ENCODE measurements at regions not wholly inside any gene's neighbourhood (a gene's known extent, or its start where the extent isn't known, plus 50 kb on each side); places are given as distances from the start of the nearest gene placed in this dataset.

DNA sequence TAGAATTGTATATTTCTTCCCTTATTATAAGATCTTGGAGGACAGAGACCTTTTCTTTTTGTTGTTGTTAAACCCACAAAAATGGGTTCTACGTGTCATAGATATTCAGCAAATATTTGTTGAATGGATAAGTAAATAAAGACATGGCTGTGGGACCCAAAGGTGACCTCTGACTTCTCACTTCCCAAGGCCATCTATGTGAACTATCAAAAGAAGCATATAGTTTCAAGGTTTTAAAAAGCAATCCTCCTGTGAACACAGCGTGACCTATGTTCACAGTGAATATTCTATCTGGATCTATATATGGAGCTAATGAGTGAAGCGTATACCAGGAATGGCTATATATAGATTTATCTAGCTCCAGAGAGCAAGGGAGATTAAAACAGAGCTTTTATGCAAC, 312.8 kb upstream of the C11orf87 start:
- DNase-seq = no peak

DNA sequence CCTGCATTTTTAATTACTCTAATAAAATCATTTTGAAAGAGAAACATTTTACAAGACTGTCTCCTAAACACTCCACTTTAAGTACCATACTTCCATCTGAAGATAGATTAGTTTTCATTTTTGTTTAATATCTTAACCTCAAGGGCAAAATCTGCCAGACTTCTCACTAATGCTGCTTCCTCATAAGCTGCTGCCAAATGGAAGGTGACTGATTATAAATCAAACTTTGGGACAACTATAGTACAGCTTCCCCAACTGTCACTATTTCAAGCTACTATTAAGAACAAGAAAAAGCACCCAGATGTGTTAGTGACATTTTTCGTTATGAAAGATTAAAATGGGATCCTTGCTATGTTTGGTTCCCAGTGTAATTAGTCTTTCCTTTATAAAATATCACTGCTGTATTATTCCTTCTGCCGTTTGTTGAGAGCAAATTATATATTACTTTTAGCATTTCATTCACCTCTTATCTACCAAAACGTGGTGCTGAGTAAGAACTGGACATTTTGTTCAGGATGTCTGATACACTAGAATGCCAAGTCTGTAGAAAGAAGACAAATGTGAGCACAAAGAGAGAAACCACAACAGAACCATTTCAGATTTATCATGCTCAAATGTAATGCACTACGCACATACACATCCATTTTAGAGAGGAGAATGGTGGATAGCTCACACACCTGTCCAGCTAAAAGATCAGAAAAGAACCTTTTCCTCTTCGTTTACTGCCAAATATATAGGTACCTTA, 312.2 kb upstream of the C11orf87 start:
- no peak for DNase-seq

GRCh38 chr11:109112261-109112660, 309.7 kb upstream of the C11orf87 start:
- DNase-seq = no peak

- no peak for DNase-seq
Measured at GRCh38 chr11:109112821-109113280, 309.1 kb upstream of the C11orf87 start.

- DNase-seq = no peak
Measured at GRCh38 chr11:109120341-109120740, 301.6 kb upstream of the C11orf87 start.

DNA sequence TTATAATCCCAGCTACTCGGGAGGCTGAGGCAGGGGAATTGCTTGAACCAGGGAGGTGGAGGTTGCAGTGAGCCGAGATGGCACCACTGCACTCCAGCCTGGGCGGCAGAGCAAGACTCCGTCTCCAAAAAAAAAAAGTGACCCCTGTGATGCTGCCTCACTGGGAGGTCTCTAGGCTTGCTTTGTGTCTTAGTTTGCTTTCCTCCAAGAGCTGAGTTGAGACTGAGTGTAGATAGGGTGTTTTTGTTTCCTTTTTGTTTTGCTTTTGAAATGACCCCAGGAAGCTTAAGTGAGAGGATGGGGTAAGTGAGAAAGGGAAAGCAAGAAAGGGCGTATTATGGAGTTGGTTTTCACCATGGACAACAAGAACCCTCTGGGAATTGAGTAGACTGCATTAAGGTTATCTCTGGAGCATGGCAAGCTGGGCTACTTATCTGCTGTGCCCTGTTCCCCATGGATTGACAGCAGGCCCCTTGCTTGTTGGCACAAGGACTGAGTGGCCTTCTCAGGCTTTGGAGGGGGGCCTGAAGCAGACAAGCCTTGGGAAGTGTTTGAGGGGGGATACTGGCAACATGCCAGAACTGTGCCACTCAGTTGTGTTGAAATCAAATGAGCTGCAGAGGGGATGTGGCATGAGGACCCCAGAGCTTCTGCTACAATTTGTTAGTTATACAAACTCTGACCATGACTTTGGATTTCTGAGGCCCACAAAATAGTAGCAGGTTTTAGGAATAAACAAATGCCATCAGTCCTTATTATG, 300.6 kb upstream of the C11orf87 start:
- no peak for DNase-seq

GRCh38 chr11:109123816-109124787, 297.9 kb upstream of the C11orf87 start:
- no peak for DNase-seq

- no peak for DNase-seq
Measured at GRCh38 chr11:109130910-109131309, 291.1 kb upstream of the C11orf87 start.

- DNase-seq = no peak
Measured at GRCh38 chr11:109132539-109132938, 289.5 kb upstream of the C11orf87 start.

- DNase-seq = no peak
Measured at GRCh38 chr11:109133159-109133558, 288.8 kb upstream of the C11orf87 start.

DNA sequence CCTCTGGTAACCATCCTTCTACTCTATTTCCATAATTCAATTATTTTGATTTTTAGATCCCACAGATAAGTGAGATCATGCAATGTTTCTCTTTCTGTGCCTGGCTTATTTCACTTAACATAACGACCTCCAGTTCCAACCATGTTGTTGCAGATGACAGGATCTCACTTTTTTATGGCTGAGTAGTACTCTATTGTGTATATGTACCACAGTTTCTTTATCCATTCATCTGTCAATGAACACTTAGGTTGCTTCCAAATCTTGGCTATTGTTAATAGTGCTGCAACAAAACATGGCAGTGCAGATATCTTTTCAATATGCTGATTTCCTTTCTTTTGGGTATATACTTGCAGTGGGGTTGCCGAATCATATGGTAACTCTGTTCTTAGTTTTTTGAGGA, 286.4 kb upstream of the C11orf87 start:
- no peak for DNase-seq

DNA sequence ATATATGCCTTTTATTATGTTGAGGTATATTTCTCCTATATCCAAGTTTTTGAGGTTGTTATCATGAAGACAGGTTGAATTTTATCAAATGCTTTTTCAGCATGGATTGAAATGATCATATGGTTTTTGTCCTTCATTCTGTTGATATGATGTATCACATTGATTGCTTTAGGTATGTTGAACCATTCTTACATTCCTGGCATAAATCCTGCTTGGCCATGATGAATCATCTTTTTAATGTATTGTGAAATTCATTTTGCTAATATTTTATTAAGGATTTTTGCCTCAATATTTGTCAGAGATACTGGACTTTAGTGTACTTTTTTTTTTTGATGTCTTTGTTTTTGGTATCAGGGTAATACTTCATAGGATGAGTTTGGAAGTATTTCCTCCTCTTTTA, 283.8 kb upstream of the C11orf87 start:
- DNase-seq = no peak

DNA sequence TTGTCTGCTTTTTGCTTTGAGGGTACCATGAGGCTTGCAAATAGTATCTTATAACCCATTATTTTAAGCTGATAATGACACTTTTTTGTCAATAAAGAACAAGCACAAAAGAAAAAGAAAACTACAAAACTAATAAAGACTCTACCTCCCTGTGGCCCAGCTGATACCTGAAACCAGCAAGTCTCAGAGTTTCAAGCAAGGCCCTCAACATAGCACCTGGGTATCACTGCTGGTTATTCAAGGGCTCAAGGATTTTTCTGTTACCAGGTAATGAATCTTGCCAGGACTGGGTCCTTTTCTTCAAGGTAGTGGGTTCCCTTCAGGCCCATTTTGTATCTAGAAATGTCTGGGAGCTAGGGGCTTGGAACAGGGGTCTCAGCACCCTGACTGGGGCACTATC, 281.6 kb upstream of the C11orf87 start:
- DNase-seq = no peak

DNA sequence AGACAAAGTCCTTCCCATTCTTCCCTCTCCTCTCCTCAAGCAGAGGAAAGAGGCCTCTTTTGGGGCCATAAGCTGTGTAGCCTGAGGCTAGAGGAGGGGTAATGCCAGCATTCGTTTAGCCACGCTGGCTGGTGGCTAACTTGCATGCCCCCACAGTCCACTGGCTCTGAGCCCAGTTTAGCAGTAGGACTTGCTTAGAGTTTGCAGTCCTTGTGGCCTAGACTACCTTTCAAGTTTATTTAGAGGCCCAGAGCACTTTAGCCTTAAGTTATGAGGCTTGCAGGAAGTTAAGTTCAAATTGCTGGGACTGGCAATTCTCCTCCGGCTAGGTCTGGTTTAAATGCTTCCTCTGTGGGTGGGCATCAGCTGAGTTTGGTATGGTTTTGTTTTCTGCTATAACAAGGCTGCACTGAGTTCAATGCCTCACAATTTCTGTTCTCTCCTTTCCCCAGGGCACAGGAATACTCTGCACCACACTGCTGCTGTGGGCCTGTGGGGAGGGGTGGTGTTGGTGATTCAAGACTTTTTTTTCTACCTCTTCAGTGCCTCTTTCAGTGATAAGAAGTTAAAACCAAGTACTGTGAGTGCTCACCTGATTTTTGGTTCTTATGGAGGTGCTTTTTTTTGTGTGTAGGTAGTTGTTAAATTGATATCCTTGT, 281.0 kb upstream of the C11orf87 start:
- no peak for DNase-seq

DNA sequence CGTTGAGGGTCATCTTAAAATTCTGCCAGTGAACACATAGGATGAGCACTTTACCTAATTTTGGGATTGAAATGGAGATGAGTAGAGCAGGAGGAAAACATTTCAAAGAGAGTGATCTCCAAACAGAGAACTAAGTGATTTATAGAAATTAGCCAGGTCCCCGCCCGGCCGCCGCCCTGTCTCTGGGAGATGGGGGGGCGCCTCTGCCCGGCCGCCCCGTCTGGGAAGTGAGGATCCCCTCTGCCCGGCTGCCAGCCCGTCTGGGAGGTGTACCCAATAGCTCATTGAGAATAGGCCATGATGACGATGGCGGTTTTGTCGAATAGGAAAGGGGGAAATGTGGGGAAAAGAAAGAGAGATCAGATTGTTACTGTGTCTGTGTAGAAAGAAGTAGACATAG, 276.7 kb upstream of the C11orf87 start:
- DNase-seq = no peak

DNA sequence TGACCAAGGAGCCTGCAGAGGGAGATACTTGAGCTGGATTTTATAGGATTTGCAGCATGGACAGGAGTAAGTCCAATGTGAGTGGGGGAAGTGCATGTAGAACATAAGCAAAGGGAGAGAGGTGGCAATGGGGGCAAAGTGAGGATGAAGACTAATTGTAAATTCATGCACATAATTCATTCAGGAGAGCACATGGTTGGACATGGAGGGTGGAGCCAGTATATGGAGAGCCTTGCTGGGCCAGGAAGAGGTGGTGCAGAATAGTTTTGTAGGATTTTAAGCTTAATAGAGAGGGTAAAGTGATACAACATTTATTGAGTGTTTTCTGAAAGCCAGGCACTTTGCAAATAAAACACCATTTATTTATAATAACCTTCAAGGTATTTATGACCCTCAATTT, 274.3 kb upstream of the C11orf87 start:
- DNase-seq = no peak

GRCh38 chr11:109148669-109149068, 273.3 kb upstream of the C11orf87 start:
- peak in 1 of 2 donors; percentile 27 for DNase-seq

GRCh38 chr11:109150581-109150980, 271.4 kb upstream of the C11orf87 start:
- no peak for DNase-seq

- DNase-seq = no peak
Measured at GRCh38 chr11:109153836-109154235, 268.2 kb upstream of the C11orf87 start.

- DNase-seq = no peak
Measured at GRCh38 chr11:109155291-109155690, 266.7 kb upstream of the C11orf87 start.

- DNase-seq = no peak
Measured at GRCh38 chr11:109165035-109165434, 257.0 kb upstream of the C11orf87 start.

DNA sequence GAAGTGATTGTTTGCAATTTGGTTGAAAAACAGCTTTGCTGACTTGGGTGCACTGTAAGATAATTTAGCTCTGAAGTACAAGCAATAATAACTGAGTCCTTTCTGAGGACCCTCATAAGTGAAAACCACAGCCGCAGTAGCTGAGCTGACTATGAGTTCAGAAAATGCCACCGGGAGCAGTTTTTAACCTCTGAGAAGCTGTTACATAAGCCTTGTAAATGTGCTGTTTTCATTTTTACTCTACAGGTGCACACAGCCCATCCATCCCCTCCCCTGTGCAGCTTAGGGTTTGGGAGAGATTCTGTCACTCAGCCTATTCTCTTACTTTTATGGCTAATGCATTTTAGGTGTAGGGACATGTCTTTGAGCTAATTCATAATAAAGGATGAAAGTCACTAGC, 255.5 kb upstream of the C11orf87 start:
- no peak for DNase-seq

GRCh38 chr11:109173504-109173903, 248.5 kb upstream of the C11orf87 start:
- no peak for DNase-seq
